GM23248 (cell line): ENCODE measurements at regions not wholly inside any gene's neighbourhood (a gene's known extent, or its start where the extent isn't known, plus 50 kb on each side); places are given as distances from the start of the nearest gene placed in this dataset.

Experiments used
- EZH2 ChIP-seq: fragments of 200-600 bp; sonication (generic); IDR thresholded peaks from 2 replicates; pipeline ENCODE4 v1.6.1; 2018; ENCODE audit warnings: antibody characterized with exemption, mild to moderate bottlenecking; ENCODE audit not compliant: insufficient read depth, poor library complexity, severe bottlenecking
- EZH2phosphoT487 ChIP-seq: fragments of 200-600 bp; sonication (generic); IDR thresholded peaks from 2 replicates; pipeline ENCODE4 v1.6.1; 2018; ENCODE audit warnings: antibody characterized with exemption, moderate library complexity, mild to moderate bottlenecking, low read depth; ENCODE audit not compliant: insufficient read depth

DNA sequence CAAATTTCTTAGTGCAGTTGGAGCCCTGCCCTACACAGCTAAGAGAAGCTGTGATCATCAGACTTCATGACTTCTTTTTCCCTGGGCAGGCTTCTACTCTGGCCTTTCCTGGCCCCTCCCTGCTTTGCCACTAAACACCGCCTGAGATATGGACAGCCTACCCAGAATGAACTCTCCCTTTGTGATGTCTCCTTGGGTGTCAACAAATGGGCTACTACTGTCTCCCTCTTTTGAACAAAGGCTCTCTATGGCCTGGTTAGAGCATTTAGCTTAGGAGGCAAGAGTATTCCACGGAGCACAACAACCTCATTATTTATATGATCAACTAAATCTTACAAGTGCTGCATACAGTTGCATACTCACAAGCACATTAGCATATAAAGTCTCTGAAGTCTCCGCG, 127.6 kb upstream of the HCCS start:
- TF ChIP-seq EZH2 = no peak
- no peak for TF ChIP-seq EZH2phosphoT487
